Fibroblast of skin of back (primary cell): ENCODE measurements at regions not wholly inside any gene's neighbourhood (a gene's known extent, or its start where the extent isn't known, plus 50 kb on each side); places are given as distances from the start of the nearest gene placed in this dataset.
A peak's percentile ranks its signal among the peaks of the same experiment; 100 is the strongest.

Experiments used
- DNase-seq: peaks from one replicate; pipeline ENCODE4 v3.0.0-alpha.2; 2013

DNA sequence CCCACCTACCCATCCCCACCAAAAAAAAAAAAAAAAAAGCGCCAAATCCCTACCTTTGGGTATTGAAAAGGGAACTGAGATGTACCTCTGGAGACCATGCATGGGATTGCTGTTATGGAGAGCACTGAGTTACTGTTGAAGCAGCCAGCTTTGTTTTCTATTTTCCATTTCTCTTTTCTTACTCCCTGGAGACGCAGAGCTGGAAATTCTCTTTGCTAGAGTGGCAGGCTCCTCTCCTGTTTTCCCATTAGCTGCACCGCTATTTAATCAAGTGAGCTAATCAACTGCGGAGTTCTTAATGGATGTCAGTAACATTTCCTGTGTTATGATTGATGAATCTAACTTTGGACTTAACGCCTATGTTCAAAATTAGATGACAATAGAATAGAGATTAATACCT is 136.1 kb upstream of the LMCD1 start:
- DNase-seq: no peak

- DNase-seq: peak; percentile 8
Measured at GRCh38 chr3:8366219-8366810, 135.3 kb upstream of the LMCD1 start.

DNA sequence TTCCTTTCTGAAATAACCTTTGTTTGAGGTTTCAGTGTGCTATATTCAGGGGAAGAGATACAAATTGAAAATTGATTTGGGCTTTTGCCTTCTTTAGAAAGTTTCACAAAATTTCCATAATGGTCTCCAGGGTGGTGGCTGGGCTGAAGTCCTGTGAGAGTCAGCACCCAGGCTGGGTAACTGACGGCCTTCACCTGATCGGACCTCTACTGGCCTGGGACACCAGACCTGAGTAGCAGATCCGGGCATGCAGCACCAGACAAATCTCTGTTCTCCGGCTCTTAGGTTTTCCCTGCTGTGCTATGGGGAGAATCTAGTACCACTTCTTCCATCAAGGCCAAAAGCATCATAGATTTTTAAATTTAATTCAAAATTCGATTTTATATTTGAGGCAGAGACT is 133.0 kb upstream of the LMCD1 start:
- no peak for DNase-seq

DNA sequence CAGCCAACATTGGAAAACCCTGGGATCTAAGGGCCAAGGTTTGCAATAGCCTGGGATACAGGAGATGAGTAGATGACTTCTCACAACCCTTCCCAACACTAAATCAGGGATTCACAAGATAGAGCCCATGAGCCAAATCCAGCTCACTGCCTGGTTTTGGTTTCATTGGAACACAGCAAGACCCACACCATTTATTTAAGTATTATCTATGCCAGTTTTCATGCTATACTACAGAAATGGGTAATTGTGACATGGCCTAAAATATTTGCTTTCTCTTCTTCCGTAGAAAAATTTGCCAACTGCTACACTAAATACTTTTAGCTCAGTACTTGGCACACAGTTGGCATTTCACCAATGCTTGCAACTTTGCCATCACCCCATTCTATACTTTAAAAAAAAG is 132.0 kb upstream of the LMCD1 start:
- no peak for DNase-seq

DNA sequence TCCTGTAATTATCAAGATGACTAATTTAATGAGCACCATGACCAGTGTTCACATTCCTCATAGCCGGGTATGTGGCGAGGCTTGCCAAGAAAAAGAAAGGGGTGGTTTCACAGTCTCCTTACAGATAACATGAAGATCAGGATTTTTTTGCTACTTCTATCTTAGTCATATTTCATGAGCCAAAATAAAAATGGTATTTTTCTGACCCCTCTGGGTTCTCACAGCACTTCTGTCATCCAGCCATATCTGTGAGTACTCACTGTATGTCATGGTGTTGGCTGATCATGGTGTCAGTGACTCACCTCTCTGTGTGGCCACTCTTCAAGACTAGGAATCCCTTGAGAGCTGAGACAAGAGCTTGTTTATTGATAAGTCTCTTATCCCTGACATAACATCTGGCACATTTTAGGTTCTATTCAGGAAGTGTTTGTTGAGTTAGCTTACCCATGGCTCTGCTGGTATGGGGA is 130.5 kb upstream of the LMCD1 start:
- peak; percentile 100 for DNase-seq

- DNase-seq: peak; percentile 26
Measured at GRCh38 chr3:8371960-8372463, 129.6 kb upstream of the LMCD1 start.

GRCh38 chr3:8380904-8381704 is 120.5 kb upstream of the LMCD1 start:
- peak; percentile 16 for DNase-seq

DNA sequence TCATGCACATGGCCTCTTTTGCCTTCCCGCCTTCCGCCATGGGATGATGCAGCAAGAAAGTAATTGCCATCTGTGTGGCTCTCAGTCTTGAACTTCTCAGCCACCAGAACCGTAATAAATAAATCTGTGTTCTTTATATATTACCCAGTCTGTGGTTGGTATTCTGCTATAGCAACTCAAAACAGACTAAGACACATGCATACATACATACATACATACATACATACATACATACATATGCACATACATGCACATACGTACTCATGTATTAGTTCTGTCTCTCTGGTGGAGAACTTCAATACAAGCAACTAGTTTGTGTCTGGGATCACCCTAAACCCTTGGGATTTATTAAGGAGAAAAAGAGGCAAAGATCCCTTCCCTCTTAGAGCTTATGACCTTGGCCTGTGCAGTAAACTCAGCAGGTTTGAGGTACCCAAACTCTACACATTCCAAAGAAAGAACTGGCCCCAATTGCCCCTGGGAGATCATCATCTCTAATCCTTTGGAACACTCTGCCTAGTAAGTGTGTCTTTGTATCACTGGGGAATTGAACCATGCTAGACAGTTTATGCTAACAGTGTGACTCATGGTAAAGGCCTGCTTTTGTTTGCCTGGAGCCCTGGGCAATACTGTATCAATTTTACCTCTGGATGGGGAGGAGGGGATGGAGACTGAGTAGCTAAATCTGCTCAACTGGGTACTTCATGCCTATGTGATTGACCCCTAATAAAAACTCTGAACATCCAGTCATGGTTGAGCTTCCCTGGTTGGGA is 115.6 kb upstream of the LMCD1 start:
- DNase-seq: peak; percentile 68

DNA sequence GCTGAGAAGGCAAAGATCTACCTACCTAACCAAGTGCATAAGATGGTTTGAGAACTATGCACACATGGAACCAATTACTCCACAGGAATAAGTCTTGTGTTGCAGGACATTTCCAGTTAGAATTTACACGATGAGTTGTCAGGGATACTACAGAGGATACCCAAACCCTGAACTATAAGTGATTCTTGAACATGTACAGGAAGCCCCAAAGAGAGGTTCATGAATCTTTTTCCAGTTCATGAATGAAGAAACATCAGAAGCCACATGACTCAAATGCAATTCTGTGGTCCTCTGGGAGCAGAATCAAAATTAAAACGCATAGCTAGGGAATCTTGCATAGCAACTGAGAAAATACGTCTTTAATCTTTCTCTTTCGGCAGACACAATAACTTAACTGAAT is 114.1 kb upstream of the LMCD1 start:
- DNase-seq: peak; percentile 57

DNA sequence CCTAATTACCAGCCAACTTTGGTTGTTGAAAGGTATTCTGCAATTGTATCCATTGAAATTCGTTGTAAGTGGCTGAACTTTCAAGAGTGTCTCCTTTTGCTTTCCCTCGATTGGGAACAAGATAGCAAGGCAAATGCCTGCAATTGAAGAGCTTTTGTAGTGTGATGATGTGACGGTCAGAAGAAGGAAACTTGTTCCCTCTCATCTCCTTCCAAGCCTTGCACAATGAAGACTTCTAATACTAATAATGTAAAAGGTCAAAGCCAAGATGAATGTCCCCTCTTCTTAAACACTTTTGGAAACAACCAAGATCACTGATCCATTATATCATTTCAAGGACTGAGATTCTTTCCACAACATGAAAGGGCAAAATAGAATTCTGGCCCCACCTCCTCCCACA is 101.9 kb upstream of the LMCD1 start:
- no peak for DNase-seq

DNA sequence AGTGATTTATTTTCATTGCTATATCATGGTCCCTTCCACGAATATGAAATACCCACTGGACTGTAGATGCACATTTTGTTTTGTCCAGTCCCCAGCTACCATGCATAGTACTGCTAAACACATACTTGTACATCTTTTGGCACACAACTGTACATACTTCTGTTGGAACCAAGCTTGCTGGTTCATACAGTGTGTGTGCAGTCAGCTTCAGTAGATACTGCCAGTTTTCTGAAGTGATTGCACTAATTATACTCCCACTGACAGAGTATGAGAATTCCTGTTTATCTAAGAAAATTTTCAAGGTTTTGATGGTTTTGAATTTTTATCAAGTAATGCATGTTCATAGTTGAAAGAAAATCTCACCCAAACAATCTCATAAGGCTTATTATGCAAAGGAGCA is 100.7 kb upstream of the LMCD1 start:
- DNase-seq: no peak

GRCh38 chr3:8403996-8404395 is 97.6 kb upstream of the LMCD1 start:
- DNase-seq: no peak

DNA sequence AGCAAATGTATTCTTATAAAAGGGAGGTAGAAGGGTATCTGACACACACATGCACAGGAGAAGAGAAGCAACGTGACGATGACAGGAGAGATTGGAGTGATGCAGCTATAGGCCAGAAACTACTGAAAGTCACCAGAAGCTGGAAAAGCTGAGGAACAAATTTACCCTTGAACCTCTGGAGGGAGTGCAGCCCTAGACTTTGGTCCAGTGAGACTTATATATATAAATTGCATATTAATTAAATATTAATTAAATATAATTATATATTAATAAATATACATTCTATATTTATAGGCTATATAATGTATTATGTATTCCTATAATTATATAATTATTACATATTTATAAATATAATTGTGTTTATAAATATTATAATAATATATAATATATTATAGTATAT is 96.5 kb upstream of the LMCD1 start:
- DNase-seq: no peak

GRCh38 chr3:8406479-8406878 is 95.1 kb upstream of the LMCD1 start:
- DNase-seq: no peak

- DNase-seq: no peak
Measured at GRCh38 chr3:8413337-8413926, 88.2 kb upstream of the LMCD1 start.

GRCh38 chr3:8416965-8417364 is 84.7 kb upstream of the LMCD1 start:
- peak; percentile 32 for DNase-seq

GRCh38 chr3:8420612-8421011 is 81.0 kb upstream of the LMCD1 start:
- DNase-seq: peak; percentile 41

- DNase-seq: peak; percentile 30
Measured at GRCh38 chr3:8421267-8421666, 80.4 kb upstream of the LMCD1 start.

- DNase-seq: no peak
Measured at GRCh38 chr3:8421711-8422110, 79.9 kb upstream of the LMCD1 start.

- no peak for DNase-seq
Measured at GRCh38 chr3:8423307-8423706, 78.3 kb upstream of the LMCD1 start.

DNA sequence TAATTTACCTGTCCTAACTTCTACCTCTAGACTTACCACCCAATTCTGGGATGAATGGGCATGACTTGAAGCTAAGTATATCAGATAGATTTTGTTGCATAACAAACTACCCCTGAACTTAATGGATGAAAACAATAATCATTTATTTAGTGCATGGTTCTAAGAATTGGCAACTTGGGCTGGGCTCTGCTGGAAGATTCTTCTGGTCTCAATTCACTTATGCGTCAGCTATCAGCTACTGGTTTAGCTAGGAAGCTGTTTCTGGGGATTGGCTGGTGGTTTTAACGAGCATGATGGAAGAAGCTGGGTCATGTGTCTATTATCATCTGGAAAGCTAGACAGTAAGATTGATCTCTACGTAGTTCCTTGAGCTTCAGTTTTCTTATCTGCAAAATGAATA is 77.3 kb upstream of the LMCD1 start:
- no peak for DNase-seq

DNA sequence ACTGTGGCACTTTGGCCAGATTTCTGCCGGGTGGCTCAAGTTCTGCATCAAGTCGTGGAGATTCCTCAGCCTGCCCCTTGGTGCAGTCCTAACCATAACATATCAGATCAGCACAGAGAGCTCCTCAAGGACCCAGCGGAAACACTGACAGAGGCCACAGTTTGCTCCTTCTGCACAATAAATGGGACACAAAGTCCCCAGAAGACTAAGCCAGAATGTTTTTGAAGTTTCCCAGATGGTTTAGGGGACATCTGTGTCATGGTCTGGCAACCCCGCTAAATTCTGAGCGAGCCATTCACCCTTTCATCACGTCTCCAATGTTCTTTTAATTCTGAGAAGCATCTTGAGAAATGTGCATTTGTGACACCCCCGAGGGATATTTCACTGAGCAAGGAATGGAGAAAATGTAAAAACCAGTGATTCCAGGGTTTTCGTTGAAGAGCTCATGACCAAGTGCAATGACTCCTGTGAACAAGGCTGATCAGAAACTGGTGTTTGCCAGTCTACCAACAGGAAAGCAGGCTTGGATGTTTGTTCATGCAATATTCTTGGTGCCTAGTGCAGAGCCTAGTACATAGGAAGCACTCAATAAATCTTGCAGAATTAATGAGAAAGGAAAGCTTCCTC is 64.8 kb upstream of the LMCD1 start:
- no peak for DNase-seq
